Gastroesophageal sphincter (tissue), 4 donors: ENCODE measurements at regions not wholly inside any gene's neighbourhood (a gene's known extent, or its start where the extent isn't known, plus 50 kb on each side); places are given as distances from the start of the nearest gene placed in this dataset.

Experiments used
- ATAC-seq: fragments of 150-250 bp; one replicate; pipeline ENCODE4 v1.9.1; 2016; ENCODE audit warnings: mild to moderate bottlenecking, moderate library complexity
- H3K27ac ChIP-seq, 4 donors: fragments of 200-600 bp; sonication (generic) in 3 of 4; 1 replicate in 3 of 4; 2 replicates in 1 of 4; pipeline ENCODE4 v1.5.1; 2016 to 2019
- H3K27me3 ChIP-seq: fragments of 200-600 bp; sonication (generic); one replicate; pipeline ENCODE4 v1.5.1; 2019
- H3K36me3 ChIP-seq, 2 donors: fragments of 200-600 bp; sonication (generic); one replicate each; pipeline ENCODE4 v1.5.1; 2019; ENCODE audit warnings: control low read depth in 1 of 2
- H3K4me1 ChIP-seq, 3 donors: fragments of 200-600 bp; sonication (generic); 1 replicate in 2 of 3; 2 replicates in 1 of 3; pipeline ENCODE4 v1.5.1; 2016 to 2019; ENCODE audit warnings: control low read depth in 2 of 3
- H3K4me3 ChIP-seq, 2 donors: fragments of 200-600 bp; sonication (generic); one replicate each; pipeline ENCODE4 v1.5.1; 2019; ENCODE audit warnings: mild to moderate bottlenecking in 1 of 2, moderate library complexity in 1 of 2
- H3K9me3 ChIP-seq, 3 donors: fragments of 200-600 bp; sonication (generic); one replicate each; pipeline ENCODE4 v1.5.1; 2017 to 2019; ENCODE audit warnings: control low read depth in 2 of 3
- CTCF ChIP-seq, 4 experiments: fragments of 200-600 bp in 2 of 4; fragments of 450-650 bp in 2 of 4; sonication (generic) in 1 of 4; IDR thresholded peaks; one replicate each; pipeline ENCODE4 v1.5.1; 2017 to 2019; ENCODE audit warnings: antibody characterized with exemption in 4 of 4, mild to moderate bottlenecking in 2 of 4, moderate library complexity in 2 of 4
- EP300 ChIP-seq: sonication (generic); formaldehyde crosslinking; IDR thresholded peaks from one replicate; pipeline ENCODE4 v1.6.1; 2017; ENCODE audit warnings: antibody characterized with exemption, mild to moderate bottlenecking
- POLR2A ChIP-seq, 2 donors: fragments of 450-650 bp; IDR thresholded peaks; one replicate each; pipeline ENCODE4 v1.6.1; 2017; ENCODE audit warnings: antibody characterized with exemption in 2 of 2, mild to moderate bottlenecking in 2 of 2, moderate library complexity in 1 of 2
- POLR2AphosphoS5 ChIP-seq: sonication (generic); formaldehyde crosslinking; IDR thresholded peaks from one replicate; pipeline ENCODE4 v1.6.1; 2017; ENCODE audit warnings: antibody characterized with exemption
- WGBS, 2 donors: methylation state at CpG; one replicate each; pipeline ENCODE4 v1.1.5; 2018; ENCODE audit warnings: low coverage in 1 of 2; 5-methylcytosine and 5-hydroxymethylcytosine counted together

DNA sequence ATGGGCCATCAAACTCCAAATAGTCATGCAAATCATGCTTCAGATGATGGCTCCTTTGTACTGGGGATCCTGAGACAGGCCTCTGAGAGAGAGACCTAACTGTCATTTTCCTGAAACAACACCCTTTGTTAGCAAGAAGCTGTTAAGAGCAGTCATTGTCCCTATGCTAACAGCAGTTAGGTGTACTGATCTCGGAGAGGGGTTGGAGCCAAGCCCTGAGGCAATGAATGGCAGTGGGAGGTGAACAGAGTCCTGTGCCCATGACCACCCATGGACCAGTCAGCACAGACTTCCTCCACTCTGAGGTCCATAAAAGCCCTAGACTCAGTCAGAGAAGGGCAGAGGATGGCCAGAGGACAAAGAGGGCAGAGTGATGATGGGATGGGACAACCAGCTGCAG is 747.6 kb upstream of the LRFN5 start:
- Histone ChIP-seq H3K4me3 (no peak overlapping the region), H3K9me3 (no peaks in the 10 kb centered on the region), H3K27ac (no peak overlapping the region), H3K4me1 (no peaks in the 10 kb centered on the region), H3K27me3 (no peaks in the 10 kb centered on the region), H3K36me3 (no peaks in the 10 kb centered on the region)
- WGBS, 2 donors, result 83% methylated on average over 1 of the region's 1 CpG; no CpG with 5 or more reads in 1 of the 2 donors
- TF ChIP-seq POLR2AphosphoS5 (no peak), POLR2A (IDR thresholded peaks at IDR 0.05) (no peak), EP300 (no peak), CTCF (IDR thresholded peaks at IDR 0.05) (no peak)
- ATAC-seq, result no peak

- H3K4me1 ChIP-seq, result no peaks in the 10 kb centered on the region
- H3K36me3 ChIP-seq, result no peaks in the 10 kb centered on the region
- H3K27ac ChIP-seq, result no peak overlapping the region
- no peak overlapping the region for H3K4me3 ChIP-seq
- ATAC-seq, result no peak
- TF ChIP-seq POLR2A (IDR thresholded peaks at IDR 0.05), result no peak
- TF ChIP-seq EP300, result no peak
- no peak for TF ChIP-seq CTCF (IDR thresholded peaks at IDR 0.05)
- no peak for TF ChIP-seq POLR2AphosphoS5
- no peaks in the 10 kb centered on the region for H3K9me3 ChIP-seq
- WGBS, 2 donors, result 83 to 84% methylated on average over 4 to 6 of the region's 6 CpGs
- no peaks in the 10 kb centered on the region for H3K27me3 ChIP-seq
These were observed 751.3 kb upstream of the LRFN5 start for GRCh38 chr14:40855343-40855742.

GRCh38 chr14:40850191-40850590 is 756.5 kb upstream of the LRFN5 start:
- Histone ChIP-seq H3K27ac (no peak overlapping the region), H3K9me3 (no peaks in the 10 kb centered on the region), H3K36me3 (no peaks in the 10 kb centered on the region), H3K27me3 (no peaks in the 10 kb centered on the region), H3K4me3 (no peak overlapping the region), H3K4me1 (no peaks in the 10 kb centered on the region)
- TF ChIP-seq POLR2A (IDR thresholded peaks at IDR 0.05) (no peak), CTCF (IDR thresholded peaks at IDR 0.05) (no peak), EP300 (no peak), POLR2AphosphoS5 (no peak)
- ATAC-seq, result no peak

DNA sequence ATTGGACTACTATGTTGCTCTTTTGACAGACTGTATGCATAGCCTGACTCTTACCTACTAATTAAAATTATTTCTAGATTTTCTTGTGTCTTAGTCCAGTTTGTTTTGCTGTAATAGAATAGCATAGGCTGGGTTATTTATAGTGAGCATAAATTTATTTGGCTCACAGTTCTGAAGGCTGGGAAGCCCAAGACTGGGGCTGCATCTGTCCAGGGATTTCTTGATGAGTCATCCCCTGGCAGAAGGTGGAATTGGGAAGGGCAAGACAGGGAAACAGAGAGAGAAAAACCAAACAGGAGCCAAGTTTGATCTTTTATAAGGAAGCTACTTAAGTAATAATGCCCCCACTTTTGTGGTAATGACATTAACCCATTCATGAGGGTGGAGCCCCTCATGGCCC is 759.2 kb upstream of the LRFN5 start:
- Histone ChIP-seq H3K4me1 (no peaks in the 10 kb centered on the region), H3K4me3 (no peak overlapping the region), H3K27me3 (no peaks in the 10 kb centered on the region), H3K27ac (no peak overlapping the region), H3K36me3 (no peaks in the 10 kb centered on the region), H3K9me3 (no peaks in the 10 kb centered on the region)
- TF ChIP-seq POLR2A (IDR thresholded peaks at IDR 0.05) (no peak), POLR2AphosphoS5 (no peak), EP300 (no peak), CTCF (IDR thresholded peaks at IDR 0.05) (no peak)
- ATAC-seq, result no peak

- TF ChIP-seq CTCF (IDR thresholded peaks at IDR 0.05) (no peak), POLR2A (IDR thresholded peaks at IDR 0.05) (no peak), POLR2AphosphoS5 (no peak), EP300 (no peak)
- Histone ChIP-seq H3K9me3 (peaks cover 0 to 5% (median 0%) of the 10 kb centered on the region in 3 donors), H3K4me1 (no peaks in the 10 kb centered on the region), H3K36me3 (no peaks in the 10 kb centered on the region), H3K4me3 (no peak overlapping the region), H3K27me3 (no peaks in the 10 kb centered on the region), H3K27ac (no peak overlapping the region)
- ATAC-seq, result no peak
These were observed 763.9 kb upstream of the LRFN5 start for GRCh38 chr14:40842816-40843215.
